ENCODE measurements at regions not wholly inside any gene's neighbourhood (a gene's known extent, or its start where the extent isn't known, plus 50 kb on each side); places are given as distances from the start of the nearest gene placed in this dataset.
"Not testable (repeated sequence)": the region's sequence is repeated elsewhere in the genome, so short reads cannot be mapped to it uniquely, and the experiment has no call there.

- DNase-seq: no peak
These were observed 744.9 kb upstream of the MGAT4C start for GRCh38 chr12:87001102-87001501.

GRCh38 chr12:86985298-86985697, 729.1 kb upstream of the MGAT4C start:
- DNase-seq: no peak

- DNase-seq: not testable (repeated sequence)
These were observed 714.4 kb upstream of the MGAT4C start for GRCh38 chr12:86970595-86970994.

GRCh38 chr12:86959766-86960458, 703.7 kb upstream of the MGAT4C start:
- DNase-seq: no peak

- DNase-seq: no peak
These were observed 694.3 kb upstream of the MGAT4C start for GRCh38 chr12:86950444-86950843.

GRCh38 chr12:86950043-86950442, 693.9 kb upstream of the MGAT4C start:
- no peak for DNase-seq

- DNase-seq: no peak
These were observed 692.7 kb upstream of the MGAT4C start for GRCh38 chr12:86948851-86949250.

- DNase-seq: no peak
These were observed 689.5 kb upstream of the MGAT4C start for GRCh38 chr12:86945685-86946196.

- DNase-seq: not testable (repeated sequence)
These were observed 688.1 kb upstream of the MGAT4C start for GRCh38 chr12:86944197-86944819.

GRCh38 chr12:86931714-86932113, 675.5 kb upstream of the MGAT4C start:
- DNase-seq: no peak

- no peak for DNase-seq
These were observed 673.8 kb upstream of the MGAT4C start for GRCh38 chr12:86929962-86930361.

GRCh38 chr12:86917121-86917520, 660.9 kb upstream of the MGAT4C start:
- no peak for DNase-seq

GRCh38 chr12:86914721-86915120, 658.5 kb upstream of the MGAT4C start:
- DNase-seq: peak in 1 of 58 donors; percentile 0

- no peak for DNase-seq
These were observed 655.8 kb upstream of the MGAT4C start for GRCh38 chr12:86911973-86912372.

- no peak for DNase-seq
These were observed 647.0 kb upstream of the MGAT4C start for GRCh38 chr12:86903159-86903558.

GRCh38 chr12:86860776-86861175, 604.6 kb upstream of the MGAT4C start:
- DNase-seq: peak in 3 of 58 donors; percentile 3 to 31 (median 6)

GRCh38 chr12:86852451-86852850, 596.3 kb upstream of the MGAT4C start:
- no peak for DNase-seq

- peak in 32 of 58 donors; percentile 2 to 62 (median 18) for DNase-seq
These were observed 582.5 kb upstream of the MGAT4C start for GRCh38 chr12:86838711-86839110.

GRCh38 chr12:86838260-86838659, 582.1 kb upstream of the MGAT4C start:
- no peak for DNase-seq

- DNase-seq: no peak
These were observed 581.1 kb upstream of the MGAT4C start for GRCh38 chr12:86837246-86837645.

GRCh38 chr12:86834217-86834616, 578.0 kb upstream of the MGAT4C start:
- no peak for DNase-seq

- no peak for DNase-seq
These were observed 571.2 kb upstream of the MGAT4C start for GRCh38 chr12:86827409-86827808.

- DNase-seq: no peak
These were observed 569.9 kb upstream of the MGAT4C start for GRCh38 chr12:86826051-86826450.

Data from anterior cingulate cortex (tissue), 58 donors.